ENCODE measurements at regions not wholly inside any gene's neighbourhood (a gene's known extent, or its start where the extent isn't known, plus 50 kb on each side); places are given as distances from the start of the nearest gene placed in this dataset.
"Not testable (repeated sequence)": the region's sequence is repeated elsewhere in the genome, so short reads cannot be mapped to it uniquely, and the experiment has no call there.

GRCh38 chr10:108385963-108386362, 1221.5 kb upstream of the SORCS1 start:
- DNase-seq, result no peak

- DNase-seq, result no peak
Measured at GRCh38 chr10:108384378-108384777, 1219.9 kb upstream of the SORCS1 start.

- no peak for DNase-seq
Measured at GRCh38 chr10:108378779-108379178, 1214.3 kb upstream of the SORCS1 start.

GRCh38 chr10:108375691-108376090, 1211.2 kb upstream of the SORCS1 start:
- DNase-seq, result no peak

GRCh38 chr10:108374991-108375390, 1210.5 kb upstream of the SORCS1 start:
- no peak for DNase-seq

GRCh38 chr10:108365541-108365940, 1201.0 kb upstream of the SORCS1 start:
- no peak for DNase-seq

- DNase-seq, result no peak
Measured at GRCh38 chr10:108363576-108363975, 1199.1 kb upstream of the SORCS1 start.

GRCh38 chr10:108362961-108363360, 1198.5 kb upstream of the SORCS1 start:
- DNase-seq, result no peak

- DNase-seq, result no peak
Measured at GRCh38 chr10:108362296-108362695, 1197.8 kb upstream of the SORCS1 start.

GRCh38 chr10:108360187-108360586, 1195.7 kb upstream of the SORCS1 start:
- DNase-seq, result no peak

- no peak for DNase-seq
Measured at GRCh38 chr10:108358912-108359311, 1194.4 kb upstream of the SORCS1 start.

- no peak for DNase-seq
Measured at GRCh38 chr10:108352771-108353170, 1188.3 kb upstream of the SORCS1 start.

- DNase-seq, result no peak
Measured at GRCh38 chr10:108348215-108348614, 1183.7 kb upstream of the SORCS1 start.

- no peak for DNase-seq
Measured at GRCh38 chr10:108346066-108346465, 1181.6 kb upstream of the SORCS1 start.

GRCh38 chr10:108338146-108338545, 1173.6 kb upstream of the SORCS1 start:
- no peak for DNase-seq

GRCh38 chr10:108336836-108337235, 1172.3 kb upstream of the SORCS1 start:
- no peak for DNase-seq

GRCh38 chr10:108327706-108328105, 1163.2 kb upstream of the SORCS1 start:
- DNase-seq, result no peak

- no peak for DNase-seq
Measured at GRCh38 chr10:108323274-108323798, 1158.8 kb upstream of the SORCS1 start.

GRCh38 chr10:108319434-108320222, 1155.1 kb upstream of the SORCS1 start:
- no peak for DNase-seq

- not testable (repeated sequence) for DNase-seq
Measured at GRCh38 chr10:108315636-108316035, 1151.1 kb upstream of the SORCS1 start.

- no peak for DNase-seq
Measured at GRCh38 chr10:108307925-108308312, 1143.4 kb upstream of the SORCS1 start.

- no peak for DNase-seq
Measured at GRCh38 chr10:108307250-108307924, 1142.9 kb upstream of the SORCS1 start.

GRCh38 chr10:108303149-108303548, 1138.6 kb upstream of the SORCS1 start:
- no peak for DNase-seq

GRCh38 chr10:108301002-108301401, 1136.5 kb upstream of the SORCS1 start:
- no peak for DNase-seq

Measured in NCI-H1092 (cell line).